PC-3 (cell line): ENCODE measurements at regions not wholly inside any gene's neighbourhood (a gene's known extent, or its start where the extent isn't known, plus 50 kb on each side); places are given as distances from the start of the nearest gene placed in this dataset.

ENCODE experiments used
- ATAC-seq: fragments of 200-7000 bp; cut with Tn5 transposase; 2 replicates; pipeline ENCODE4 v1.9.1; 2020; ENCODE audit warnings: mild to moderate bottlenecking, moderate library complexity
- BruUV-seq: library from RNA; stranded (reverse); fragments of 400-500 nt; replicated peaks from 2 replicates; lab custom pipeline; 2021; lab: Mats Ljungman, UMichigan
- CTCF ChIA-PET: fragments of 300-600 bp; sonication (Branson Sonifier 250); formaldehyde crosslinking; loops from one replicate; lab custom pipeline; 2022; ENCODE audit warnings: antibody characterized with exemption; lab: Charles Lee
- POLR2A ChIA-PET: fragments of 300-600 bp; sonication (Branson Sonifier 250); formaldehyde crosslinking; loops from one replicate; lab custom pipeline; 2022; ENCODE audit warnings: antibody characterized with exemption; ENCODE audit not compliant: unreplicated experiment; lab: Charles Lee
- DNase-seq: peaks from one replicate; pipeline ENCODE4 v3.0.0-alpha.2; 2015
- H2AFZ ChIP-seq: fragments of 300-600 bp; sonication (generic); 2 replicates; pipeline ENCODE4 v1.6.0; 2016; ENCODE audit warnings: antibody characterized with exemption, low read length
- H3F3A ChIP-seq: fragments of 300-600 bp; sonication (generic); one replicate; pipeline ENCODE4 v1.6.0; 2017; ENCODE audit warnings: antibody characterized with exemption, low read length, control low read depth, mild to moderate bottlenecking; ENCODE audit not compliant: unreplicated experiment
- H3K27ac ChIP-seq: fragments of 300-600 bp; sonication (generic); 2 replicates; pipeline ENCODE4 v1.5.1; 2016; ENCODE audit warnings: mild to moderate bottlenecking, low read length
- H3K27me3 ChIP-seq: fragments of 300-600 bp; sonication (generic); 2 replicates; pipeline ENCODE4 v1.6.1; 2016; ENCODE audit warnings: low read length, mixed read lengths
- H3K36me3 ChIP-seq: fragments of 300-600 bp; sonication (generic); 2 replicates; pipeline ENCODE4 v1.6.1; 2016; ENCODE audit warnings: low read depth, mixed run types, low read length, mixed read lengths
- H3K4me1 ChIP-seq: fragments of 300-600 bp; sonication (generic); 2 replicates; pipeline ENCODE4 v1.5.1; 2016; ENCODE audit warnings: low read length; ENCODE audit not compliant: insufficient read depth
- H3K4me2 ChIP-seq: fragments of 300-600 bp; sonication (generic); 2 replicates; pipeline ENCODE4 v1.6.0; 2016; ENCODE audit warnings: low read length
- H3K4me3 ChIP-seq: fragments of 300-600 bp; sonication (generic); 2 replicates; pipeline ENCODE4 v1.5.1; 2016; ENCODE audit warnings: mild to moderate bottlenecking, low read length, mixed read lengths
- H3K79me2 ChIP-seq: fragments of 300-600 bp; sonication (generic); 2 replicates; pipeline ENCODE4 v1.6.1; 2017; ENCODE audit warnings: low read length, mixed read lengths
- H3K9ac ChIP-seq: fragments of 300-600 bp; sonication (generic); 2 replicates; pipeline ENCODE4 v1.6.0; 2016; ENCODE audit warnings: mild to moderate bottlenecking, low read length
- H3K9me2 ChIP-seq: fragments of 300-600 bp; sonication (generic); replicated peaks from 2 replicates; pipeline ENCODE4 v1.6.1; 2016; ENCODE audit warnings: mixed run types, low read length, mixed read lengths
- H3K9me3 ChIP-seq: fragments of 300-600 bp; sonication (generic); 2 replicates; pipeline ENCODE4 v1.6.1; 2016; ENCODE audit warnings: low read length, mixed read lengths
- H4K20me1 ChIP-seq: fragments of 300-600 bp; sonication (generic); 2 replicates; pipeline ENCODE4 v1.6.1; 2016; ENCODE audit warnings: low read length, mixed read lengths
- CTCF ChIP-seq: fragments of 300-600 bp; sonication (generic); conservative IDR thresholded peaks from 2 replicates; pipeline ENCODE4 v1.5.1; 2017; ENCODE audit warnings: antibody characterized with exemption, low read depth, mild to moderate bottlenecking, low read length
- EZH2 ChIP-seq: fragments of 300-600 bp; sonication (generic); IDR thresholded peaks from one replicate; pipeline ENCODE4 v1.6.1; 2017; ENCODE audit warnings: antibody characterized with exemption, mild to moderate bottlenecking, low read length; ENCODE audit not compliant: unreplicated experiment
- EZH2phosphoT487 ChIP-seq: fragments of 300-600 bp; sonication (generic); IDR thresholded peaks from 2 replicates; pipeline ENCODE4 v1.6.1; 2018; ENCODE audit warnings: mild to moderate bottlenecking, antibody characterized with exemption, low read length, borderline replicate concordance
- intact Hi-C: fragments of 100-400 bp; cut with micrococcal nuclease; formaldehyde crosslinking; loops from 2 replicates; pipeline ENCODE4 v1.9.0; 2023

DNA sequence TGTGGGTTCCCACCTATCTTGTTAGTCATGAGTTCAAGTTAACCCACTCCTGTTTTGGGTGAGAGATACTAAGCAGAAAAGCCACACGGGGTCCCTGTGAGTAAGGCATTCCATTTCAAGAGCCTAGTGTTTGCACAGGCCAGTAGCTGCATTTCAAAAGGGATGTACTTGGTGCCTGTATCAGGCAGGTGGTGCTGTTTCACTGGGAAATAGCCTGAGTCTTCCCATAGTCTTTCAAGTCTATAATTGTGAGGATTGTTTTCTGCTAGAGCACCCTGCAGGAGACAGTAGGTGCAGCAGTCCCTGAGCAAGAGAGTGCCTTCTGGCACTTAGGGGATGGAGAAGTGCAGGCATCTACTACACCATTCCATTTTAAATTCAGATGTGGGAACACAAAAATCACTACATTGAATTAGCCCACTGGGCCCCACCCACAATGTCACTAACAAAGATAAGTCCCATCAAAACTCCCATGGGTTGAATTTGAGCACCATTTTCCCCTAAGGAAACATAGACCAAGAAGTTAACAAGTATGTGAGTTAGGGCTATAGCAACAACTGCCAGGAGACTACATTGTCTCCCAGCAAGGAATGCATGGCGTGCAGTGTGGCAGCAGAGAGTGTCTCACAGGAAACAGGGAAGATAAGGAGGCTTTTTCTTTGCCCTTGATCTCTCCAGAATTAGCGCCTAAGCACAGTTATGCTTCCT lies 263.2 kb downstream of the COX7C start:
- Histone ChIP-seq H3K4me2 (no peak overlapping the region), H3K27ac (no peak overlapping the region), H3K36me3 (no peaks in the 10 kb centered on the region), H3K79me2 (no peaks in the 10 kb centered on the region), H2AFZ (no peak overlapping the region), H3K27me3 (no peaks in the 10 kb centered on the region), H4K20me1 (no peaks in the 10 kb centered on the region), H3K9ac (no peak overlapping the region), H3K4me1 (peaks cover 13% of the 10 kb centered on the region; the same call in 1 of the 2 replicates), H3K4me3 (no peak overlapping the region), H3K9me3 (no peaks in the 10 kb centered on the region), H3F3A (no peaks in the 10 kb centered on the region), H3K9me2 (no peaks in the 10 kb centered on the region)
- no TSS peak for BruUV-seq
- DNase-seq (peak; percentile 96), ATAC-seq (peak; percentile 91)
- ChIA-PET CTCF (interaction anchor here (0.6 to 1.6 kb wide), 8 partner anchors 29 to 576 kb away, joined by 3 to 66 read pairs (median 4); no protein-coding TSS in a partner anchor), POLR2A (interaction anchor here (0.6 kb wide), 2 partner anchors 22 to 245 kb away, joined by 3 to 5 read pairs; no protein-coding TSS in a partner anchor)
- no peak for TF ChIP-seq EZH2
- TF ChIP-seq CTCF: peak; percentile 100
- intact Hi-C loops: loop anchor here (1.0 to 5.0 kb wide), 6 partner anchors 28 to 380 kb away; no protein-coding TSS in a partner anchor

DNA sequence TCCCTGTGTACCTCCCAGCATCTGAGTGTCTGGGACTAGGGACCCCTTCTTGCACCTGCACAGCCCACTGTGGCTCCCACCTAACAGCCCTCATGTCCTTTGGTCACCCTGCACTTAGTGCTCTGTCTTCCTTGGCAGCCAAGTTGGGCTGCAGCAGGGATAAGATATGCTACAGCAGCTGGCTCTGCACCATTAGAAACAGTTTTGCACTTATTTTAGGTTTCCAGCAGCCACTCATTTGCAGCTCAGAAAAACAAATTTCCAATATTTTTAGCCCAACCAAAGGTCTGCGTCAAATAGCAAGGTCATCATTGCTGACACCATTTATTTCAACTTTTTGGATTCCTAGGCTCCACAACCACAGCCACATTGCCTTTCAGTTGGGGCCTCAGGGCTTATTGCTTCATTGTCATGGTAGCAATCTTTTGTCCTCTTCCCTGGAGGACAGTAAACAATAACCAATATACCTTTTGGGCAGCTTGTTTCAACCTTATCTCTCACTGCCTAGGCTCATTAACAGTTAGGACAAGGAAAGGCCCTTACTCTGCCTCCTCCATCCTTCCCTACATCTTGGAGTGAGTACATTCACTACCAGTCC lies 263.9 kb downstream of the COX7C start:
- no peaks in the 10 kb centered on the region for H3K36me3 ChIP-seq
- BruUV-seq: no TSS peak
- no peaks in the 10 kb centered on the region for H4K20me1 ChIP-seq
- H2AFZ ChIP-seq: no peak overlapping the region
- H3F3A ChIP-seq: no peaks in the 10 kb centered on the region
- H3K27ac ChIP-seq: no peak overlapping the region
- ChIA-PET CTCF (interaction anchor here (1.6 kb wide), 1 partner anchor 87 kb away, joined by 66 read pairs; no protein-coding TSS in a partner anchor), POLR2A (no interaction called here)
- H3K9ac ChIP-seq: no peak overlapping the region
- no peak overlapping the region for H3K4me3 ChIP-seq
- ATAC-seq (no peak), DNase-seq (no peak)
- H3K4me1 ChIP-seq: peaks cover 13% of the 10 kb centered on the region; the same call in 1 of the 2 replicates
- intact Hi-C loops: loop anchor here (1.0 to 5.0 kb wide), 5 partner anchors 28 to 380 kb away; no protein-coding TSS in a partner anchor
- H3K9me3 ChIP-seq: no peaks in the 10 kb centered on the region
- TF ChIP-seq EZH2: no peak
- no peak for TF ChIP-seq EZH2phosphoT487
- TF ChIP-seq CTCF: no peak
- H3K4me2 ChIP-seq: no peak overlapping the region
- H3K9me2 ChIP-seq: no peaks in the 10 kb centered on the region
- H3K79me2 ChIP-seq: no peaks in the 10 kb centered on the region
- H3K27me3 ChIP-seq: no peaks in the 10 kb centered on the region
